GM23338 (cell line): ENCODE measurements at regions not wholly inside any gene's neighbourhood (a gene's known extent, or its start where the extent isn't known, plus 50 kb on each side); places are given as distances from the start of the nearest gene placed in this dataset.
"Not testable (repeated sequence)": the region's sequence is repeated elsewhere in the genome, so short reads cannot be mapped to it uniquely, and the experiment has no call there.

Source experiments
- ATAC-seq: fragments of 200-7000 bp; cut with Tn5 transposase; 3 replicates; pipeline ENCODE4 v1.9.1; 2020
- DNase-seq: peaks from one replicate; pipeline ENCODE4 v3.0.0-alpha.2; 2015; ENCODE audit warnings: low spot score
- H2AFZ ChIP-seq: fragments of 200-600 bp; sonication (generic); 2 replicates; pipeline ENCODE4 v1.8.0; 2016; ENCODE audit warnings: antibody characterized with exemption, mild to moderate bottlenecking, moderate library complexity
- H3F3A ChIP-seq: fragments of 200-600 bp; sonication (generic); replicated peaks from 2 replicates; pipeline ENCODE4 v1.8.0; 2017; ENCODE audit warnings: antibody characterized with exemption, mixed run types, low read depth
- H3K27ac ChIP-seq: fragments of 200-600 bp; sonication (generic); 2 replicates; pipeline ENCODE4 v1.6.1; 2016; ENCODE audit warnings: low read depth
- H3K27me3 ChIP-seq: fragments of 200-600 bp; sonication (generic); 2 replicates; pipeline ENCODE4 v1.8.0; 2016; ENCODE audit warnings: mild to moderate bottlenecking, mixed run types, moderate library complexity; ENCODE audit not compliant: insufficient read depth
- H3K36me3 ChIP-seq: fragments of 200-600 bp; sonication (generic); 2 replicates; pipeline ENCODE4 v1.8.0; 2016; ENCODE audit warnings: mild to moderate bottlenecking; ENCODE audit not compliant: insufficient read depth
- H3K4me1 ChIP-seq: fragments of 200-600 bp; sonication (generic); 2 replicates; pipeline ENCODE4 v1.8.0; 2016; ENCODE audit warnings: mild to moderate bottlenecking, moderate library complexity; ENCODE audit not compliant: insufficient read depth
- H3K4me2 ChIP-seq: fragments of 200-600 bp; sonication (generic); 2 replicates; pipeline ENCODE4 v1.7.1; 2017; ENCODE audit warnings: mixed run types
- H3K4me3 ChIP-seq: fragments of 200-600 bp; sonication (generic); 2 replicates; pipeline ENCODE4 v1.6.1; 2016; ENCODE audit warnings: mixed run types
- H3K79me2 ChIP-seq: fragments of 200-600 bp; sonication (generic); replicated peaks from 2 replicates; pipeline ENCODE4 v1.8.0; 2017; ENCODE audit warnings: mild to moderate bottlenecking; ENCODE audit not compliant: insufficient read depth
- H3K9me2 ChIP-seq: fragments of 200-600 bp; sonication (generic); 2 replicates; pipeline ENCODE4 v1.8.0; 2017; ENCODE audit not compliant: insufficient read depth
- H4K20me1 ChIP-seq: fragments of 200-600 bp; sonication (generic); replicated peaks from 2 replicates; pipeline ENCODE4 v1.8.0; 2017; ENCODE audit warnings: mild to moderate bottlenecking; ENCODE audit not compliant: insufficient read depth
- H3K27ac Mint-ChIP-seq: 2 replicates; pipeline ENCODE4 v1.8.0; 2020; ENCODE audit warnings: inconsistent platforms, mild to moderate bottlenecking, moderate library complexity, mixed read lengths
- H3K27me3 Mint-ChIP-seq: 3 replicates; pipeline ENCODE4 v1.8.0; 2022; ENCODE audit warnings: low read depth, mild to moderate bottlenecking, moderate library complexity, mixed read lengths, inconsistent platforms; ENCODE audit not compliant: insufficient read depth, poor library complexity
- H3K36me3 Mint-ChIP-seq: 3 replicates; pipeline ENCODE4 v1.8.0; 2021; ENCODE audit warnings: low read depth, mild to moderate bottlenecking, inconsistent platforms, moderate library complexity, mixed read lengths
- H3K4me1 Mint-ChIP-seq: 3 replicates; pipeline ENCODE4 v1.8.0; 2020; ENCODE audit warnings: mild to moderate bottlenecking, inconsistent platforms, mixed read lengths
- H3K4me3 Mint-ChIP-seq: 3 replicates; pipeline ENCODE4 v1.8.0; 2021; ENCODE audit warnings: moderate library complexity, mild to moderate bottlenecking, inconsistent platforms, mixed read lengths
- H3K9me3 Mint-ChIP-seq: 3 replicates; pipeline ENCODE4 v1.8.0; 2020; ENCODE audit warnings: moderate library complexity, mild to moderate bottlenecking, inconsistent platforms, mixed read lengths
- CREB1 ChIP-seq: fragments of 250-450 bp; sonication (Bioruptor Pico); IDR thresholded peaks from 2 replicates; pipeline ENCODE4 v1.5.0; 2020; ENCODE audit warnings: low read depth, mild to moderate bottlenecking, moderate library complexity
- EZH2 ChIP-seq: fragments of 200-600 bp; sonication (generic); IDR thresholded peaks from one replicate; pipeline ENCODE4 v1.8.0; 2017; ENCODE audit warnings: antibody characterized with exemption, mild to moderate bottlenecking, low read depth; ENCODE audit not compliant: unreplicated experiment
- REST ChIP-seq: IDR thresholded peaks from one replicate; pipeline ENCODE4 v1.6.1; 2018; ENCODE audit warnings: antibody characterized with exemption; ENCODE audit not compliant: unreplicated experiment
- STAT1 ChIP-seq: IDR thresholded peaks from one replicate; pipeline ENCODE4 v1.6.1; 2016; ENCODE audit warnings: antibody characterized with exemption; ENCODE audit not compliant: unreplicated experiment
- ZNF331 ChIP-seq: fragments of 250-450 bp; sonication (Bioruptor Pico); IDR thresholded peaks from 2 replicates; pipeline ENCODE4 v1.5.0; 2020; ENCODE audit warnings: low read depth, mild to moderate bottlenecking, moderate library complexity
- ZNF462 ChIP-seq: fragments of 250-450 bp; sonication (Bioruptor Pico); IDR thresholded peaks from 2 replicates; pipeline ENCODE4 v1.5.0; 2020; ENCODE audit warnings: mild to moderate bottlenecking, moderate library complexity

GRCh38 chr2:21790311-21790710 lies 666.5 kb downstream of the TDRD15 start:
- H3K4me2 ChIP-seq, H3K27me3 Mint-ChIP-seq, H4K20me1 ChIP-seq, H3K9me3 Mint-ChIP-seq, H3K4me3 Mint-ChIP-seq, H3K4me3 ChIP-seq, H3K9me2 ChIP-seq, ATAC-seq, H3K36me3 Mint-ChIP-seq, H3K4me1 ChIP-seq, H2AFZ ChIP-seq, H3F3A ChIP-seq, H3K27ac ChIP-seq, H3K4me1 Mint-ChIP-seq, H3K36me3 ChIP-seq, DNase-seq, H3K27ac Mint-ChIP-seq, H3K79me2 ChIP-seq, H3K27me3 ChIP-seq: not testable (repeated sequence)

DNA sequence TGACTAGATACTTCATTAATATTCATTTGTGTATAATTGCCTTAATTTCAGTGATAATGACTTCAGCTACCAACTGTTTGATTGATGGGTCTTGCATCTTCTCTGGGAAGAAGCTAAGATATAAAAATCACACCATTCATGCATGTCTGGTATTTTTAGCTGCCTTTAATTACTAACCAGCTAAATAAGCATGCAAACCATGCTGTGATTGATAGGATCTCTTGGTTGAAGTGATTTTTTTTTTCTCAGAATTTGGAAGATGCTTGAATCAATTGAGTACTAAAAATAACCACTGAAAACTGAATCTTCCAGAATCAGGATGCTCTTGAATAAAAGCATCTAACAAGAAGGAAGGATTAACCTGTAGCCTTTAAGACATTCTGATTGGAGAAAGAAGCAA lies 668.8 kb downstream of the TDRD15 start:
- H3K4me1 Mint-ChIP-seq, result no peaks in the 10 kb centered on the region
- Histone ChIP-seq H3K4me3 (no peak overlapping the region), H3K4me2 (no peak overlapping the region), H3K9me2 (no peaks in the 10 kb centered on the region), H2AFZ (no peak overlapping the region), H3K27ac (no peak overlapping the region), H3K4me1 (no peaks in the 10 kb centered on the region), H3K27me3 (no peaks in the 10 kb centered on the region), H3F3A (no peaks in the 10 kb centered on the region), H3K36me3 (no peaks in the 10 kb centered on the region), H3K79me2 (no peaks in the 10 kb centered on the region), H4K20me1 (no peaks in the 10 kb centered on the region)
- ATAC-seq, result no peak
- DNase-seq, result no peak
- H3K4me3 Mint-ChIP-seq, result no peak overlapping the region
- H3K36me3 Mint-ChIP-seq, result no peaks in the 10 kb centered on the region
- no peaks in the 10 kb centered on the region for H3K9me3 Mint-ChIP-seq
- H3K27ac Mint-ChIP-seq, result no peak overlapping the region
- no peak for TF ChIP-seq CREB1 (CRISPR knock-in tag)
- TF ChIP-seq ZNF331 (CRISPR knock-in tag), result no peak
- TF ChIP-seq ZNF462, result no peak
- TF ChIP-seq STAT1, result no peak
- no peak for TF ChIP-seq EZH2
- TF ChIP-seq REST, result no peak
- H3K27me3 Mint-ChIP-seq, result peaks cover 3% of the 10 kb centered on the region
